ENCODE measurements at regions not wholly inside any gene's neighbourhood (a gene's known extent, or its start where the extent isn't known, plus 50 kb on each side); places are given as distances from the start of the nearest gene placed in this dataset.
"Not testable (repeated sequence)": the region's sequence is repeated elsewhere in the genome, so short reads cannot be mapped to it uniquely, and the experiment has no call there.

DNA sequence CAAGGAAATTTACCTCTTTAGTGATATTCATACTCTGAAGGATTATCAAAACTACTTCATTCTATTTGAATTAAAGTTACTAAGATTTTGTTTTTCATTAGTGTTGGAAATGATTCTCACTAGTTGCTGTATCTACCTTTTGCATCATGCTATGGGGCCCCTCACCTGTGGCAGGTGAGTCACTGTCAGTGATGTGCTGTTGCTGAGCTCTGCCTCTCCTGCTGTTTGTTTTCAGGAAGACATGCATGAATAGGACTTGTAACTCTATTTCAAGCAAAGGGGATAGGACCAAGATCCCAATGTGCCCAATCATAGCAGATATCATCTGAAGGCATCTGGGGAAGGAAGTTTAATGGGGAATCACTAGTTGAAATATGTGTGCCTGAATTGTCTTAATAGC, 57.4 kb upstream of the AGR3 start:
- no peak for DNase-seq
- no peaks in the 10 kb centered on the region for H3K9me3 Mint-ChIP-seq
- H3K4me1 Mint-ChIP-seq (ENCODE audit: low read depth): peaks cover 23% of the 10 kb centered on the region
- H3K36me3 Mint-ChIP-seq (ENCODE audit: low read depth): no peaks in the 10 kb centered on the region
- TF ChIP-seq, protein P1, sequence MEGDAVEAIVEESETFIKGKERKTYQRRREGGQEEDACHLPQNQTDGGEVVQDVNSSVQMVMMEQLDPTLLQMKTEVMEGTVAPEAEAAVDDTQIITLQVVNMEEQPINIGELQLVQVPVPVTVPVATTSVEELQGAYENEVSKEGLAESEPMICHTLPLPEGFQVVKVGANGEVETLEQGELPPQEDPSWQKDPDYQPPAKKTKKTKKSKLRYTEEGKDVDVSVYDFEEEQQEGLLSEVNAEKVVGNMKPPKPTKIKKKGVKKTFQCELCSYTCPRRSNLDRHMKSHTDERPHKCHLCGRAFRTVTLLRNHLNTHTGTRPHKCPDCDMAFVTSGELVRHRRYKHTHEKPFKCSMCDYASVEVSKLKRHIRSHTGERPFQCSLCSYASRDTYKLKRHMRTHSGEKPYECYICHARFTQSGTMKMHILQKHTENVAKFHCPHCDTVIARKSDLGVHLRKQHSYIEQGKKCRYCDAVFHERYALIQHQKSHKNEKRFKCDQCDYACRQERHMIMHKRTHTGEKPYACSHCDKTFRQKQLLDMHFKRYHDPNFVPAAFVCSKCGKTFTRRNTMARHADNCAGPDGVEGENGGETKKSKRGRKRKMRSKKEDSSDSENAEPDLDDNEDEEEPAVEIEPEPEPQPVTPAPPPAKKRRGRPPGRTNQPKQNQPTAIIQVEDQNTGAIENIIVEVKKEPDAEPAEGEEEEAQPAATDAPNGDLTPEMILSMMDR (IDR thresholded peaks at IDR 0.05): no peak
- no peak for ATAC-seq
- H3K27ac Mint-ChIP-seq: no peak overlapping the region
- intact Hi-C loops (cut with micrococcal nuclease): no loop called here
- CTCF ChIA-PET: interaction anchor here (1.5 kb wide), 1 partner anchor 44 kb away, joined by 4 read pairs; no protein-coding TSS in a partner anchor
- no peaks in the 10 kb centered on the region for H3K27me3 Mint-ChIP-seq
- no peak overlapping the region for H3K4me3 Mint-ChIP-seq
- POLR2A ChIA-PET: no interaction called here

DNA sequence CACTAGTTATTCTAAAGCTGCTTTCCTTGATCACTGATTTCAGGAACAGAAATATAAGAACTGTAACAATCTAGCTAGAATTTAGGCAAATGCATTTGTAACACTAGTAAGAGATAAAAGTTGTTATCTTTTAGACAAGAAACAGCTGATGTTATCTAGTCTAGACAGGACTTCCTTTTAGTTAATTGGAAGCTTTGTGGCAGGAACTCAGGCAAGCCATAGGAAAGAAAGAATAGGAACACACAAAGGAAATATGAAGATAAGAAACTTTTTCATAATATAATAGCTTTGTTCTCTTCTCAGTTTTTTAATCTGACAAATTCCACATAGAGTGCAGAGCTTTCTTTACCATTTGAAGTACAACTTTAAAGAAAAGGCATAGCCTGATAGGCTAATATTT, 59.0 kb upstream of the AGR3 start:
- CTCF ChIA-PET: interaction anchor here (1.5 kb wide), 1 partner anchor 42 kb away, joined by 4 read pairs; no protein-coding TSS in a partner anchor
- TF ChIP-seq, protein P1 (IDR thresholded peaks at IDR 0.05): no peak
- Mint-ChIP-seq H3K9me3 (no peaks in the 10 kb centered on the region), H3K27me3 (no peaks in the 10 kb centered on the region), H3K4me1 (ENCODE audit: low read depth) (peaks cover 13% of the 10 kb centered on the region), H3K36me3 (ENCODE audit: low read depth) (no peaks in the 10 kb centered on the region), H3K4me3 (no peak overlapping the region), H3K27ac (no peak overlapping the region)
- ATAC-seq: no peak
- no peak for DNase-seq
- intact Hi-C loops (cut with micrococcal nuclease): no loop called here
- POLR2A ChIA-PET: no interaction called here

DNA sequence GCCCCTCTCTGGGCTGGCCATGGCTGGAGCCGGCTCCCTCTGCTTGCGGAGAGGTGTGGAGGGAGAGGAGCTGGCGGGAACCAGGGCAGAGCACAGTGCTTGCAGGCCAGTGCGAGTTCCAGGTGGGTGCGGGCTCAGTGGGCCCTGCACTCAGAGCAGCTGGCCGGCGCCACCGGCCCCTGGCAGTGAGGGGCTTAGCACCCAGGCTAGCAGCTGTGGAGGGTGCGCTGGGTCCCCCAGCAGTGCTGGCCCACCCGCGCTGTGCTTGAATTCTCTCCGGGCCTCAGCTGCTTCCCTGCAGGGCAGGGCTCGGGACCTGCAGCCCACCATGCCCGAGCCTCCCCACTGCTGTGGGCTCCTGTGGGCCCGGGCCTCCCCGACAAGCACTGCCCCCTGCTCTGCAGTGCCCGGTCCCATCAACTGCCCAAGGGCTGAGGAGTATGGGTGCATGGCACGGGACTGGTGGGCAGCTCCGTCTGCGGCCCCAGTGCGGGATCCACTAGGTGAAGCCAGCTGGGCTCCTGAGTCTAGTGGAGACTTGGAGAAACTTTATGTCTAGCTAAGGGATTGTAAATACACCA, 61.2 kb upstream of the AGR3 start:
- TF ChIP-seq, protein P1 (IDR thresholded peaks at IDR 0.05): no peak
- Mint-ChIP-seq H3K9me3 (peaks cover 8% of the 10 kb centered on the region), H3K4me3 (no peak overlapping the region), H3K36me3 (ENCODE audit: low read depth) (peaks cover 6% of the 10 kb centered on the region), H3K27ac (no peak overlapping the region), H3K4me1 (ENCODE audit: low read depth) (peaks cover 13% of the 10 kb centered on the region), H3K27me3 (no peaks in the 10 kb centered on the region)
- POLR2A ChIA-PET: no interaction called here
- DNase-seq (no peak), ATAC-seq (no peak)
- intact Hi-C loops (cut with micrococcal nuclease): no loop called here
- CTCF ChIA-PET: no interaction called here

DNA sequence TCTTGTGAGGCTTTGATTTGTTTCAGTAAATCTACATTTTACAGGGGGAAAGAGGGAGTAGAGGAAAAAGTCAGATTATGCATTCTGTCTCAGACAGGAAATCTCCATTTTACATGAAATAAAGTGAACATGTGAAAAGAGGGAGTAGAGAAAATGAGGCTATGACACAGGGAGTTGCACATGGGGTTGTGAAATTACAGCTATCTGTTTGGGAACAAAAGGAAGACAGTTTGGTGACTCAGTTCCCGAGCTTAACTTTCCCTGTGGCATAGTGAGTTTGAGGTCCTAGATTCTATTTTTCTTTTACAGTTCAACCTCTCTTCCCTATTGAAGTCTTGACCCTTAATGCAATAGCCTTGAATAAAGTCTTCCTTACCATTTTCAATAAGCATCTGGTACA, 63.2 kb upstream of the AGR3 start:
- Mint-ChIP-seq H3K4me3 (no peak overlapping the region), H3K27me3 (no peaks in the 10 kb centered on the region), H3K4me1 (ENCODE audit: low read depth) (peaks cover 2% of the 10 kb centered on the region), H3K9me3 (peaks cover 16% of the 10 kb centered on the region), H3K27ac (no peak overlapping the region), H3K36me3 (ENCODE audit: low read depth) (peaks cover 8% of the 10 kb centered on the region)
- ATAC-seq (no peak), DNase-seq (no peak)
- intact Hi-C loops (cut with micrococcal nuclease): no loop called here
- CTCF ChIA-PET: no interaction called here
- TF ChIP-seq, protein P1 (IDR thresholded peaks at IDR 0.05): no peak
- POLR2A ChIA-PET: no interaction called here

DNA sequence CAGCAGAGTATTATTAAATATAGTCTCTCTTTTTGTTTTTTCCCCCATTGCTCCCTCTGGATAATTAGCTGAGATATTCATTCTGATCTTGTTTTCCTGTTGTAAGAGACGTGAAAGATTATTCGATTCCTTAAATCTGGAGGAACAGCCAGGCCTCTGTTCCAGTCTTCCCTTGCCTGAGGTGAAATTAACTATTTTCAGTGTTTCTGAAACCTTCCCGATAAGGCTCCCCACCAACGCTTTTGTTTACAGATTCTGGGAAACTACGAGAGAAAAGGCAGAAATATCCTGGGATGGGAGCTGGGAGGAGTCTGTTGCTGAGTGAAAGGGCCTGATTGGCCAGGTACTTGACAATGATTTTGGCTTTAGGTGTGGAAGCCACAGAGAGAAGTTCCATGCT, 63.6 kb upstream of the AGR3 start:
- intact Hi-C loops (cut with micrococcal nuclease): no loop called here
- Mint-ChIP-seq H3K36me3 (ENCODE audit: low read depth) (peaks cover 8% of the 10 kb centered on the region), H3K4me1 (ENCODE audit: low read depth) (peaks cover 2% of the 10 kb centered on the region), H3K27ac (no peak overlapping the region), H3K27me3 (no peaks in the 10 kb centered on the region), H3K9me3 (peaks cover 16% of the 10 kb centered on the region), H3K4me3 (no peak overlapping the region)
- TF ChIP-seq, protein P1 (IDR thresholded peaks at IDR 0.05): no peak
- ATAC-seq: no peak
- CTCF ChIA-PET: interaction anchor here (0.6 to 1.4 kb wide), 2 partner anchors 24 to 38 kb away, joined by 3 read pairs; no protein-coding TSS in a partner anchor
- no peak for DNase-seq
- POLR2A ChIA-PET: no interaction called here

DNA sequence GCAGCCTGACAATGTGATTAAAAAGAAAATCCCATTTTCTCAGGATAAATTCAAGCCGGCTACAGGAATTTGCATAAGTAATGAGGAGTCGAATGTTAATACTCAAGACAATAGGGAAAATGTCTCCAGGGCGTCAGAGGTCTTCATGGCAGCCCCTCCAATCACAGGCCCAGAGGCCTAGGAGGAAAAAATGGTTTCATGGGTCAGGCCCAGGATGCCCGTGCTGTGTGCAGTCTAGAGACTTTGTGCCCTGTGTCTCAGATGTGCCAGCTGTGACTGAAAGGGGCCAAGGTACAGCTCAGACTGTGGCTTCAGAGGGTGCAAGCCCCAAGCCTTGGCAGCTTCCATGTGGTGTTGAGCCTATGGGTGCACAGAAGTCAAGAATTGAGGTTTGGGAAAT, 66.3 kb upstream of the AGR3 start:
- H3K4me3 Mint-ChIP-seq; intact Hi-C loops (cut with micrococcal nuclease); H3K36me3 Mint-ChIP-seq (ENCODE audit: low read depth); H3K4me1 Mint-ChIP-seq (ENCODE audit: low read depth); ATAC-seq; DNase-seq; CTCF ChIA-PET; POLR2A ChIA-PET; H3K27ac Mint-ChIP-seq; H3K27me3 Mint-ChIP-seq: not testable (repeated sequence)
- peaks cover 16% of the 10 kb centered on the region for H3K9me3 Mint-ChIP-seq

Measured in activated CD8-positive, alpha-beta T cell treated with anti-CD3 and anti-CD28 coated beads for 36 hours (primary cell).